CD14-positive monocyte (primary cell): ENCODE measurements at regions not wholly inside any gene's neighbourhood (a gene's known extent, or its start where the extent isn't known, plus 50 kb on each side); places are given as distances from the start of the nearest gene placed in this dataset.

Source experiments
- DNase-seq, 3 donors: peaks; one replicate each; pipeline ENCODE4 v3.0.0-alpha.2; 2011 to 2022
- H2AFZ ChIP-seq: 2 replicates; pipeline ENCODE4 v1.6.0; 2012; ENCODE audit warnings: mild to moderate bottlenecking, low read depth, low read length, inconsistent platforms; ENCODE audit not compliant: insufficient read depth, poor library complexity, severe bottlenecking
- H3K27ac ChIP-seq, 2 donors: 1 replicate in 1 of 2; 2 replicates in 1 of 2; pipeline ENCODE4 v1.5.1; 2012 to 2013; ENCODE audit warnings: low read length in 2 of 2, control low read depth in 1 of 2, inconsistent platforms in 1 of 2, low read depth in 1 of 2, mild to moderate bottlenecking in 1 of 2
- H3K27me3 ChIP-seq, 2 donors: one replicate each; pipeline versions ENCODE4 v1.6.0 to v1.6.1; 2011 to 2013; ENCODE audit warnings: low read length in 2 of 2; ENCODE audit not compliant: control insufficient read depth in 2 of 2, insufficient read depth in 2 of 2
- H3K36me3 ChIP-seq, 2 donors: replicated peaks in 1 of 2; 1 replicate in 1 of 2; 2 replicates in 1 of 2; pipeline versions ENCODE4 v1.5.1 to v1.6.1; 2012 to 2013; ENCODE audit warnings: low read length in 2 of 2, control low read depth in 1 of 2, inconsistent platforms in 1 of 2, mild to moderate bottlenecking in 1 of 2; ENCODE audit not compliant: insufficient read depth in 2 of 2, control insufficient read depth in 1 of 2
- H3K4me1 ChIP-seq, 2 donors: 1 replicate in 1 of 2; 2 replicates in 1 of 2; pipeline versions ENCODE4 v1.5.1 to v1.6.1; 2012 to 2013; ENCODE audit warnings: low read length in 2 of 2, control low read depth in 1 of 2, inconsistent platforms in 1 of 2, mild to moderate bottlenecking in 1 of 2, moderate library complexity in 1 of 2; ENCODE audit not compliant: insufficient read depth in 2 of 2, control insufficient read depth in 1 of 2
- H3K4me2 ChIP-seq: replicated peaks from 2 replicates; pipeline ENCODE3; 2012; ENCODE audit warnings: low read length, moderate library complexity, mild to moderate bottlenecking; ENCODE audit not compliant: poor library complexity, severe bottlenecking; ENCODE audit errors: extremely low read depth
- H3K4me3 ChIP-seq, 3 experiments: fragments of 200-600 bp in 1 of 3; sonication (generic) in 1 of 3; replicated peaks in 1 of 3; 1 replicate in 2 of 3; 2 replicates in 1 of 3; pipeline ENCODE4 v1.5.1; 2011 to 2013; ENCODE audit warnings: low read length in 3 of 3, mild to moderate bottlenecking in 3 of 3, control low read depth in 2 of 3, low read depth in 2 of 3, inconsistent platforms in 1 of 3, moderate library complexity in 1 of 3
- H3K79me2 ChIP-seq: 2 replicates; pipeline ENCODE4 v1.6.0; 2012; ENCODE audit warnings: mild to moderate bottlenecking, control low read depth, inconsistent platforms, low read length, moderate library complexity; ENCODE audit not compliant: insufficient read depth
- H3K9ac ChIP-seq: 2 replicates; pipeline ENCODE4 v1.6.0; 2017; ENCODE audit warnings: low read length, mild to moderate bottlenecking; ENCODE audit not compliant: insufficient read depth, poor library complexity, severe bottlenecking
- H3K9me3 ChIP-seq, 2 donors: replicated peaks in 1 of 2; 1 replicate in 1 of 2; 2 replicates in 1 of 2; pipeline versions ENCODE4 v1.5.1 to v1.6.1; 2012 to 2013; ENCODE audit warnings: low read length in 2 of 2, control low read depth in 1 of 2; ENCODE audit not compliant: control insufficient read depth in 1 of 2, insufficient read depth in 1 of 2
- H4K20me1 ChIP-seq: 2 replicates; pipeline ENCODE4 v1.6.0; 2012; ENCODE audit warnings: mild to moderate bottlenecking, low read length, control low read depth, moderate library complexity; ENCODE audit not compliant: insufficient read depth
- H3K27ac Mint-ChIP-seq, 7 donors: one replicate each; pipeline ENCODE4 v1.8.0; 2020; ENCODE audit warnings: mild to moderate bottlenecking in 7 of 7, mixed read lengths in 7 of 7, moderate library complexity in 6 of 7, inconsistent platforms in 2 of 7
- H3K27me3 Mint-ChIP-seq, 3 donors: one replicate each; pipeline ENCODE4 v1.8.0; 2021 to 2022; ENCODE audit warnings: low read depth in 3 of 3, mild to moderate bottlenecking in 3 of 3, mixed read lengths in 3 of 3, moderate library complexity in 3 of 3, inconsistent platforms in 1 of 3
- H3K36me3 Mint-ChIP-seq, 2 donors: one replicate each; pipeline ENCODE4 v1.8.0; 2020; ENCODE audit warnings: mixed read lengths in 2 of 2, inconsistent platforms in 1 of 2, mild to moderate bottlenecking in 1 of 2
- H3K4me1 Mint-ChIP-seq: one replicate; pipeline ENCODE4 v1.8.0; 2020; ENCODE audit warnings: mild to moderate bottlenecking, mixed read lengths
- H3K4me3 Mint-ChIP-seq, 2 donors: one replicate each; pipeline ENCODE4 v1.8.0; 2020; ENCODE audit warnings: mild to moderate bottlenecking in 2 of 2, mixed read lengths in 2 of 2, moderate library complexity in 1 of 2
- H3K9me3 Mint-ChIP-seq, 7 donors: one replicate each; pipeline ENCODE4 v1.8.0; 2020 to 2022; ENCODE audit warnings: mixed read lengths in 7 of 7, mild to moderate bottlenecking in 6 of 7, moderate library complexity in 6 of 7, inconsistent platforms in 2 of 7
- WGBS: methylation state at CpG from one replicate; pipeline ENCODE4 v1.1.5; 2013; ENCODE audit warnings: missing lambda C conversion rate; ENCODE audit not compliant: insufficient coverage; 5-methylcytosine and 5-hydroxymethylcytosine counted together
- intact Hi-C, 2 donors: fragments of 100-400 bp; cut with micrococcal nuclease; formaldehyde crosslinking; loops; one replicate each; pipeline versions ENCODE4 v1.15.0 to v1.15.1; 2023
- TF ChIP-seq, protein P1 (sequence below): fragments of 200-600 bp; IDR thresholded peaks from one replicate; pipeline ENCODE4 v1.8.0; 2022; ENCODE audit warnings: antibody characterized with exemption, mild to moderate bottlenecking

DNA sequence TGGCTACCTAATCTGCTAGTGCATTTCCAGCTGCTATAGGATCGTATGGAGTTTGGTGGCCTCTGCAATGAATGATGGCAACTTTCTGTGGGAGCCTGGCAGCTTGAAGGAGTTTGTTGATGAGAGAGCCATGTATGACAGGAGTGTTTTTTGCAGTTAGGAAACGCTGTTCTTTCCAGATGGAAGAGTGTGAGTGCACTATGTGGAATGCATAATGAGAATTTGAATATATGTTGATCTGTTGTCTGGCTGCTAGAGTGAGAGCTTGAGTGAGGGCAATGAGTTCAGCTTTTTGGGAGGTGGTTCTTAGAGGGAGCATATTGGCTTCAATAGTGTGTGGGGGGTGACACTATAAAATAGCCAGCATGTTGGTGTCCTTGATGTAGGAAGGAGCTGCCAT lies 51.0 kb upstream of the APOBEC4 start:
- Histone ChIP-seq H3K36me3 (no peaks in the 10 kb centered on the region), H3K4me2 (no peak overlapping the region), H3K9me3 (peaks cover 0 to 3% of the 10 kb centered on the region in 2 donors), H3K9ac (no peak overlapping the region), H3K4me1 (no peaks in the 10 kb centered on the region), H3K27me3 (no peaks in the 10 kb centered on the region), H3K4me3 (no peak overlapping the region), H4K20me1 (no peaks in the 10 kb centered on the region), H3K79me2 (no peaks in the 10 kb centered on the region), H2AFZ (no peak overlapping the region), H3K27ac (no peak overlapping the region)
- H3K9me3 Mint-ChIP-seq, result peaks cover 0 to 6% (median 0%) of the 10 kb centered on the region in 7 donors
- H3K27ac Mint-ChIP-seq, result no peak overlapping the region
- H3K27me3 Mint-ChIP-seq, result no peaks in the 10 kb centered on the region
- no peaks in the 10 kb centered on the region for H3K4me1 Mint-ChIP-seq
- DNase-seq, result no peak
- no peaks in the 10 kb centered on the region for H3K36me3 Mint-ChIP-seq
- H3K4me3 Mint-ChIP-seq, result no peak overlapping the region
- TF ChIP-seq, protein P1, sequence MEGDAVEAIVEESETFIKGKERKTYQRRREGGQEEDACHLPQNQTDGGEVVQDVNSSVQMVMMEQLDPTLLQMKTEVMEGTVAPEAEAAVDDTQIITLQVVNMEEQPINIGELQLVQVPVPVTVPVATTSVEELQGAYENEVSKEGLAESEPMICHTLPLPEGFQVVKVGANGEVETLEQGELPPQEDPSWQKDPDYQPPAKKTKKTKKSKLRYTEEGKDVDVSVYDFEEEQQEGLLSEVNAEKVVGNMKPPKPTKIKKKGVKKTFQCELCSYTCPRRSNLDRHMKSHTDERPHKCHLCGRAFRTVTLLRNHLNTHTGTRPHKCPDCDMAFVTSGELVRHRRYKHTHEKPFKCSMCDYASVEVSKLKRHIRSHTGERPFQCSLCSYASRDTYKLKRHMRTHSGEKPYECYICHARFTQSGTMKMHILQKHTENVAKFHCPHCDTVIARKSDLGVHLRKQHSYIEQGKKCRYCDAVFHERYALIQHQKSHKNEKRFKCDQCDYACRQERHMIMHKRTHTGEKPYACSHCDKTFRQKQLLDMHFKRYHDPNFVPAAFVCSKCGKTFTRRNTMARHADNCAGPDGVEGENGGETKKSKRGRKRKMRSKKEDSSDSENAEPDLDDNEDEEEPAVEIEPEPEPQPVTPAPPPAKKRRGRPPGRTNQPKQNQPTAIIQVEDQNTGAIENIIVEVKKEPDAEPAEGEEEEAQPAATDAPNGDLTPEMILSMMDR, result no peak
- 94% methylated on average over 2 of the region's 2 CpGs for WGBS
- intact Hi-C loops, result no loop called here
